Breast epithelium (tissue), 3 donors: ENCODE measurements at regions not wholly inside any gene's neighbourhood (a gene's known extent, or its start where the extent isn't known, plus 50 kb on each side); places are given as distances from the start of the nearest gene placed in this dataset.

Experiments used
- POLR2A ChIP-seq: fragments of 450-650 bp; IDR thresholded peaks from one replicate; pipeline ENCODE4 v1.6.1; 2016; ENCODE audit warnings: antibody characterized with exemption, mild to moderate bottlenecking, moderate library complexity
- POLR2AphosphoS5 ChIP-seq, 3 donors: sonication (generic); formaldehyde crosslinking; IDR thresholded peaks; one replicate each; pipeline ENCODE4 v1.6.1; 2017; ENCODE audit warnings: antibody characterized with exemption in 3 of 3
- TF ChIP-seq, protein P1 (sequence below), 3 donors: fragments of 450-650 bp; IDR thresholded peaks; one replicate each; pipeline ENCODE4 v1.5.1; 2016 to 2017; ENCODE audit warnings: antibody characterized with exemption in 3 of 3, mild to moderate bottlenecking in 3 of 3, moderate library complexity in 3 of 3

GRCh38 chr13:79191501-79191900 lies 214.6 kb downstream of the RBM26 start:
- TF ChIP-seq, protein P1, sequence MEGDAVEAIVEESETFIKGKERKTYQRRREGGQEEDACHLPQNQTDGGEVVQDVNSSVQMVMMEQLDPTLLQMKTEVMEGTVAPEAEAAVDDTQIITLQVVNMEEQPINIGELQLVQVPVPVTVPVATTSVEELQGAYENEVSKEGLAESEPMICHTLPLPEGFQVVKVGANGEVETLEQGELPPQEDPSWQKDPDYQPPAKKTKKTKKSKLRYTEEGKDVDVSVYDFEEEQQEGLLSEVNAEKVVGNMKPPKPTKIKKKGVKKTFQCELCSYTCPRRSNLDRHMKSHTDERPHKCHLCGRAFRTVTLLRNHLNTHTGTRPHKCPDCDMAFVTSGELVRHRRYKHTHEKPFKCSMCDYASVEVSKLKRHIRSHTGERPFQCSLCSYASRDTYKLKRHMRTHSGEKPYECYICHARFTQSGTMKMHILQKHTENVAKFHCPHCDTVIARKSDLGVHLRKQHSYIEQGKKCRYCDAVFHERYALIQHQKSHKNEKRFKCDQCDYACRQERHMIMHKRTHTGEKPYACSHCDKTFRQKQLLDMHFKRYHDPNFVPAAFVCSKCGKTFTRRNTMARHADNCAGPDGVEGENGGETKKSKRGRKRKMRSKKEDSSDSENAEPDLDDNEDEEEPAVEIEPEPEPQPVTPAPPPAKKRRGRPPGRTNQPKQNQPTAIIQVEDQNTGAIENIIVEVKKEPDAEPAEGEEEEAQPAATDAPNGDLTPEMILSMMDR (IDR thresholded peaks at IDR 0.05), result no peak
- TF ChIP-seq POLR2AphosphoS5 (IDR thresholded peaks at IDR 0.05), result no peak
- TF ChIP-seq POLR2A, result no peak
